ENCODE measurements at regions not wholly inside any gene's neighbourhood (a gene's known extent, or its start where the extent isn't known, plus 50 kb on each side); places are given as distances from the start of the nearest gene placed in this dataset.
A peak's percentile ranks its signal among the peaks of the same experiment; 100 is the strongest.

DNA sequence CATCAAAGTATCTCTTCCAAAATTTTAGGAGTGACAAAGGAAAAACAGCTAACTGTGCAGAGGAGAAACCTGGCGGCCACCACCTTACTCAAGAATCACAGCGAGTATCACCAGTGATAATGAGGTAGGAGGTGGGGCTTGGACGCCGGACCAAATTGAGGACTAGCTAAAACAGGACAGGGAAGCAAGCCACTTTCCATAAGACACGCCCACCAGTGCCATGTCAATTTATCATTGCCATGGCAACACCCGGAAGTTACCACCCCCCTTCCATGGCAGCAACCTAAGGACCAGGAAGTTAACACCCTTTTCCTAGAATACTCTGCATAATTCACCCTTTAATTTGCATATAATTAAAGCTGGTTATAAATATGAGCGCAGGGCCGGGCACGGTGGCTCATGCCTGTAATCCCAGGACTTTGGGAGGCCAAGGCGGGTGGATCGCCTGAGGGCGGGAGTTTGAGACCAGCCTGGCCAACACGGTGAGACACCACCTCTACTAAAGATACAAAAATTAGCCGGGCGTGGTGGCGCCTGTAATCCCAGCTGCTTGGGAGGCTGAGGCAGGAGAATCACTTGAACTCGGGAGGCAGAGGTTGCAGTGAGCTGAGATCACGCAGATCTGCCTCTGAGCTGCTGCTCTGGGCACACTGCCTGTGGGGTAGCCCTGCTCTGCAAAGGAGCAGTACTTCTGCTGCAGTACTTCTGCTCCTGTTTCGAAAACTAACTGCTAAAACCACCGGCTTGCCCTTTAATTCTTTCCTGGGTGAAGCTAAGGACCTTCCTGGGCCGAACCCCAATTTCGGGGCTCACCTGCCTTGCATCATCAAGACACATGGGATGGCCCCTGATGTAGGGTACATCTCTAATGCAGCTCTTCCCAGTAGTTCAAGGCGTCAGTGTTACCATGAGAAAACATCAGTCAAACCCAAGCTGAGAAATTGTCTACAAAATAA is 116.7 kb downstream of the HMX1 start:
- DNase-seq (ENCODE audit: low spot score) = no peak

DNA sequence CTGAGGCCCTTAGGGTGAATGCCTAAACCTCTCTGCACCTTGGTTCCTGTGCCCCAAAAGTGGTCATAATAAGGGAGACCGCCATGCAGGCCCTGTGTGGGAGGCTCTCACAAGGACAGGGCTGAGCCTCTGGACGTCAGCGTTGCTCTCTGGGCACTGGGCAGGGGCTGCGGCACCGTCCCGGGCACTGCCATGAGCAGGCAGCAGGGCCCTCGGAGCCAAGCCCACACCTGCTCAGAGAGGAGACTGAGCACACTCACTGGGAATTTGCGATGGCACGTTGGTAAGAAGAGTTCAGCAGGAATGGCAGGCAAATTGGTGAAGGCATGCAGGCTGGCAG is 123.4 kb downstream of the HMX1 start:
- no peak for DNase-seq (ENCODE audit: low spot score)

DNA sequence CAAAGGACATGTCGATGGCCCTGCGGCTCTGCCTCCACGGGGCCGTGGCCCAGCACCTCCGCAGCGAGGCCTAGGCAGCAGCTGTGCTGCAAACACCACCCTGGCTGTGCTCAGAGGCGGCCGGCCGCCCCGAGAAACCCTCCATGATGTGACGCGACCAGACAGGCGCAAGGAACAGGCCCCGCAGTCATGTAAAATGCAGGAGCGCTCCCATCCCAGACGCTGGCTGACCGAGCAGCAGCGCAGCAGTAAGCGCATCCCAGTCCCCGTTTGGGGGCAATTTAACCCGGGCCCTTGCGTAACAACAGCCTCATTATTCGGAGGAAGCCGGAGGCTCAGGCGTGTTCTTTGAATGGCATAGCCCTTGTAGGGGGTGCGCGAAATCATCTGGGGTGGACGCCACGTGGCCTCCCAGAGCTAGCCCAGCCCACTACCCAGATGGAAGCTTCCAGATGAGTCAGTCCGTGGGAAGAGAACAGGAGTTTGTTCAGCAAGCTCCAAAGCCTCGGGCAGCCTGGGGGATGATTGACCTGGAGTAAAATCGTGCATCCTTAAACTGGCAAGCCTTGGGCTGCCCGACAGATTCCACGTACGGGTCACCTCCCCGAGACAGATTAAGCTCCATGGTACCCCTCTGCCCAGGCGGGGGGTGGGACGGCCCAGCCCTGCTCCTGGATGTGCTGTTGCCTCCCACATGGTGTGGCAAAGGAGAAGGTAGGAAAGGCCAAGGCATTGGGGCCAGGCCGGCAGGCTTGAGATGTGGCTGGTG is 124.0 kb downstream of the HMX1 start:
- DNase-seq (ENCODE audit: low spot score) = no peak

DNA sequence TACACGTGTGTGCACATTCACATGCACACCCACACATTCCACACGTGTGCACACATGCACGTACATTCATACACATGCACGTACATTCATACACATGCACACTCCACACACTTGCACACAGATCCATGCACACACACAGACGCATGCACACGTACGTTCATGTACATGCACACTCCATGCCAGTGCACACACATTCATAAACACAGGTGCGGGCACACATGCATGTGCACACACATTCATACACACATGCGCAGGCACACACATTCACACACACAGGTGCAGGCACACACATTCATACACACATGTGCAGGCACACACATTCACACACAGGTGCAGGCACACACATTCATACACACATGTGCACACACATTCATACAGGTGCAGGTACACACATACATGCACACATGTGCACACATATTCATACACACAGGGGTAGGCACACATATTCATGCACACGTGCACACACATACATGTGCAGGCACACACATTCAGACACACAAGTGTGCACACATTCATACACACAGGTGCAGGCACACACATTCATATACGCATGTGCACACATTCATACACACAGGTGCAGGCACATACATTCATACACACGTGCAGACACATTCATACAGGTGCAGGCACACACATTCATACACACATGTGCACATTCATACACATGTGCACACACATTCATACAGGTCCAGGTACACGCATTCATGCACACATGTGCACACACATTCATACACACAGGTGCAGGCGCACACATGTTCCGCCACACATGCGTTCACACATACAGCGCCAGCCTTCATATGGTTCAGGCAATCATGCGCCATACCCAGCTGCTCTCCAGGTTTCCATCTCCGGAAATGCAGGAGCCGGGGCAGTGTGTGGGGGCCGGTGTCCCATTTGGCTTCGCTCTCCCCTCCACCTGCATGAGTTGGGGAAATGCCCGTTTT is 124.8 kb downstream of the HMX1 start:
- no peak for DNase-seq (ENCODE audit: low spot score)

DNA sequence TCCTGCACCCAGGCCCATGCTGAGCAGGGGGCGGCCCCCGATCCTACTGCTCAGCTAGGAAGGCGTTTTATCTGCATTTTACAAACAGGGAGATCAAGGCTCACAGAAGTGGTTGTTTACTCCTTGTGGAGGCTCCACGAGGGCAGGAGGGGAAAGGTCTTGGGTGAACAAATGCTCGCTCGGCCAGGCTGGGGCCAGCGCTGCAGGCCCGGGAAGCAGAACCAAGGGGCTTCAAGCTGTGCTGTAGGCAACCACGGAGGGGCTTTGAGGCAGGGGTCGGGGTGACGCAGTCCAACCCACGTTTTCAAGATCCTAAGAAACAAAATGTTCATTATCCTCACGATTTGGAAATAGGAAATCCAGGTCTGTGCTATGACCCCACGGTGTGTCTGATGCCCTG is 125.8 kb downstream of the HMX1 start:
- peak; percentile 34 for DNase-seq (ENCODE audit: low spot score)

DNA sequence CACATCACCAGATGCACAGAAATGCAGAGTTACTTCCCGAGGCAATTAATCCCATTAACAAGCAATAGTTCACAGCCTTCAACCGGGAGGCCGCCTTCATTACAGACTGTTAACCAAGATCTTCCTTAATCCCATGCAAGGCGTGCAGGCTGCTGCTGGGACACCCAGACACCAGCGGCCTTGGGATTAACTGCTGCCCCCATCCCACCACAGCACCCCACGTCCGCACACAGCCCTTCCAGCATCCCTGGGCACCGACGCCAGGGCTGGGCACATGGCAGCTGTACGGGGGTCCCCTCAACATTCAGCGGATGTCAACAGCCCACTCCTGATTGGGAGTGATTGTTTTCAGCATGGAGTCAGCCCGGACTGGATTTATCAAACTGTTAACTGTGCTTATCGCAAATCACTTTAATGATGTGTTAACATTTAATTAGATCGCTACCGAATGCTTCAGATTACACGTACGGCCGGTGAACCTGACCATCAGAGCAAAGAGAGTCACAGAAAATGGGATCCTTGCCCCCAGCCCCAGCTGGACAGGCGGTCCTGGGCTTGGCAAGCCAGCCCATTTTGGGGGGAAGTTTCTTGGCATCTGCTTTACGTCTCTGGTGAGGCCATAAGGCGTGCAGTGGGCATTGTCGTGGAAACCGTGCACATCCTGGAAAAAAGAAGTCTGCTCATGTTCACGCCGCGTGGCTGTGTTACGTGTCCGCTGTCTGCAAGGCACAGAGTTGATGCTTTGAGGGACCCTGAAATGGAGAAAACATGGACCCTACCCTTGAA is 126.4 kb downstream of the HMX1 start:
- DNase-seq (ENCODE audit: low spot score) = peak; percentile 49

DNA sequence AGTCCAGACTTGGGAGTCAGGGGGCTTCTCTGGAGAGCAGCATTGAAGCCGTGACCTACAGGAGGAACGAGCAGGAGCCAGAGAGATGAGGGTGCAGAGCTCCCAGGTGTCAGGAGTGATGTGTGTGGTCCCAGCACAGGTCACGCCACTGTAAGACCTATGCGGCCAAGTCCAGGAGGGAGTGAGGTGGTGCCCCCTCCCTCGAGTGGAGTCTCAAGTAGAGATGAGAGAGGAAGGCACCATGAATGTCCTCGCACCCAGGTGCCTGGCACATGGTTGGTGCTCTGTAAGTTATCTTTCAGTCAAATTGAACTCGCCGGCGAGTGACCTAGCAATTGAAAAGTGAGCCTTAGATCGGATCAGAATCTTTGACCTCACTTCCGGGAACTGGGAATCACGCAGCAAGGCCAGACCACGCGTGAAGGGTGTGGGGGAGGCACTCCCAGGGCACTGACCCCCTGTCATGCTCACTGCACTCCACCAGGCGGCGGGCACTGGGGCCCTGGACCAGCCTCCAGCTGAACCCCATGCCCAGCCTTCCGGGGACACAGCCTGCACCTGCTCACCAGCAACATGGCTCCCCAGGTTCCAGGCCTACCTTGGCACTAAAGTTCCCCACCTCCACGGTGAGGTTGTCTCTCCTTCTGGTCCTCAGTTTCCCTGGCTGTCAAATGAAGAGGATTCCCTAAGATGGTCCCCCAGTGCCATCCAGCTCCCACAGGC is 127.4 kb downstream of the HMX1 start:
- peak; percentile 43 for DNase-seq (ENCODE audit: low spot score)

DNA sequence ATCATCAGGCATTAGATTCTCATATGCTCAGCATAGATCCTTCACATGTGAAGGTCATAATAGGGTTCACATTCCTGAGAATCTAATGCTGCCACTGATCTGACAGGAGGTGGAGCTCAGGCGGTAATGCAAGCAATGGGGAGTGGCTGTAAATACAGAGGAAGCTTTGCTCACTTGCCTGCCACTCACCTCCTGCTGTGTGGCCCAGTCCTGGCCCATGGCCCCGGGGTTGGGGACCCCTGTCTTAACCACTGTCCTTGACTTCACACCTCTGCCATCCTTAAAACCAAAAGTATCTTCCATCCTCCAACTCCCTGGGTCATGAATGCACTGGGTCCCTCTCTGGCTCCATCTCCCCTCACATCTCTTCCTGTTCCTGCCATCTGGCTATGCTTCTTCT is 129.1 kb downstream of the HMX1 start:
- DNase-seq (ENCODE audit: low spot score) = no peak

DNA sequence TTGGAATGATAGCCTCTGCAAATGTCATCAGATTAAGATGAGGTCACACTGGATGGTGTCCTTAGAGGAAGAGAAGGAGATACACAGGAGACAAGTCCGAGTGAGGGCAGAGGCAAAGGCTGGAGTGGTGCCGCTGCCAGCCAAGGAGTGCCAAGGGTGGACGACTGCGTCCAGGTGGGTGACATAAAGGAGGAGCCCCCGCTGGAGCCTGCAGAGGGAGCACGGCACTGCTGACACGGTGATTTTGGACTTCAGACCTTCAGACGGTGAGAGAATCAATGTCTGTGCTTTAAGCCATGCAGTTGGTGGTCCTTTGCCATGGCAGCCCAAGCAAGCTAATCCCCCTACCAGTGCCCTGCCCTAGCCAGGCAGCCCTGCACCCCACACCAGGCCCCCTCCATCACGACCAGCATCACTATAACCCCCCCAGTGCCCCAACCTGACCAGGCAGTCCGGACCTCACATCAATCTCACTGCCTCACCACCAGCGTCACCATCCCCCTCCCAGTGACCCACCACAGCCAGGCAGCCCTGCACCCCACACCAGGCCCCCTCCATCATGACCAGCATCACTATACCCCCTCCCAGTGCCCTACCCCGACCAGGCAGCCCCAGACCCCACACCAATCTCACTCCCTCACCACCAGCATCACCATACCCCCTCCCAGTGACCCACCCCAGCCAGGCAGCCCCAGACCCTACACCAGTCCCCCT is 130.0 kb downstream of the HMX1 start:
- DNase-seq (ENCODE audit: low spot score) = no peak

DNA sequence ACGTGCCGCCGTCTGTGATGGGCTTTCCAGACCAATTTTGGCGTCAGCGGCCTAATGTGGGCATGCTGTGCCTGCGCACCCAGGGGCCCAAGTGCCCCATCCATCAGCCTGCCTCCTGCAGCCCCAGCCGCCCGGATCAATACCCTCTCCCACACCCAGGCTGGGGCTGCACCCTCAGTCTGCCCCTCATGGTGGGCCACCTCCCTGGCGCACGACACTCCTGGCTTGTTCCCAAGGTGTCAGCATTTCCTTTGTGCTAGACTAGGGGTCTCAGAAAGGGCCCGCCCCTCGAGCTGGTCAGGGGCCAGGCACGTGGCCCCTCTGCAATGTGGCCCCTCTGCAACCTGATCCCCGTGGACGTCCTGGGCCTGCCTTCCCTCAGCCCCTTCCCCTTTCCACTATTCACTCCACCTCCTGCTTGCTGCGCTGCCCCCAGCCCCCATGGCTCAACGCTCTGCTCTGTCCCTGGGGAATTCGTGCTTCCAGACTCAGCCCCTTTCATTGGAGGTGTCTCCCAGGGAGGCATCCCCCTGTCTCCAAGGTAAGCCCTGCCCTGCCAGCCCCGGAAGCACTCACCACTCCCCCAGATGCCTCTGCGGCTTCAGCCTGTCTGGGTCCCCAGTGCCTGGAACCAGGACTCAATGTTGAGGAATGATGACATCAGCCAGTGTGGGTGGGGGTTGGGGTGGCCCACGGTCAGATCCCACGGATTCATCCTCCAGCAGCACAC is 130.8 kb downstream of the HMX1 start:
- DNase-seq (ENCODE audit: low spot score) = peak; percentile 42

DNA sequence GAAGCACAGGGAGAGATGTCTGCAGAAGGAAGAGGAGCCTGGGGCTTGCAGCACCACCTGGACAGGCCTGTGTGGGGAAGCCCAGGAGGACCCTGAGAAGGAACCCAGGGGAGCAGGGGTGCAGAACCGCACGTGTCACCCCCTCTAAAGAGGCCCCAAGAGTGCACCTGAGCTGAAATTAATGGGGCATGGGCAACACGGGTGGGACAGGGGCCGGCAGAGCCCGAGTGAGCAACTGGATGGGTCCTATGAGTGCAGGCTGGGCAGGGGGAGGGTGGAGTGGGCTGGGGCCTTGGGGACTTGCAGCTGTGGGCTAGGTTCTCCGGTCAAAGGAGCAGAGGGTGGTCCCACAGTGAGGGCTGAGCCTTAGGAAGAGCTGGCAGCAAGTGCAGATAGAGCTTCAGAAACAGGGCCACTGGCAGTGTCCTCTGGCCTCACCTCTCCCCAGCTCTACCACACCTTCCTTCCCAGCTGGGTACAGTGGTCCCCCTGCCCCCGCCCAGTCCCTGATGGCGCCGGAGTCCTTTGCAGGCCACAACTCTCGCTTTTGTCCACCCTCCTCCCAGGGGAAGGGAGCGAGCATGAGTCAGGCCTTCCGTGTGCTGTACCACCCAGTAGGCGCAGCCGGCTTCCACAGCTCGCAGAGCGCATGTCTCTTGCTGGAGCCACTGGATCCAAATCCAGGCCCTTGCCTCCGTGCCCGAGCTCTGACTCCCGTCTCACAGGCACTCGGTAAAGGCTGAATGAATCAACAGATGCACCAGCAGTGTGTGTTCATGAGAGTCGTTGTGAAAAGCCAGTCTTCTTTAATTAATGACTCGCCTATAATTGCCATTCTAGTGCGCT is 131.6 kb downstream of the HMX1 start:
- DNase-seq (ENCODE audit: low spot score) = peak; percentile 46

DNA sequence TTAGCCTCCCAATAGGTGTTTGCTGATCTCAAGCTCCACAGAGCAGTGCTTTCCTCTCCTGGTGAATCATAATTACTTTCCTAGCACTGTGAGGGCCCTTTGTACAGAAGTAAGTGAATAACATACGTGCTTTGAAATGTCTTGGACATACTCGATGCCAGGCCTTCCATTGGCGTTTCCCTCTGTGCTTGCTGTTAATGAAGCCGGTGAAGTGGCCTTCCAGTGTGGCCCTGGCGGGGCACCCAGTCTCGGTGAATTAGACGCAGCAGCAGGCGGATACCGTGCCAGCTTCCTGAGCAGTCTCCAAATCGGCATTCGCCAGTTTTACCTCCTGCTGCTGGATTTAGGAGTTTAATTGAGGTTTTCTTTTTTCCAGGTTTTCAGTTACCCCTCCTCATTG is 132.3 kb downstream of the HMX1 start:
- DNase-seq (ENCODE audit: low spot score) = peak; percentile 32

DNA sequence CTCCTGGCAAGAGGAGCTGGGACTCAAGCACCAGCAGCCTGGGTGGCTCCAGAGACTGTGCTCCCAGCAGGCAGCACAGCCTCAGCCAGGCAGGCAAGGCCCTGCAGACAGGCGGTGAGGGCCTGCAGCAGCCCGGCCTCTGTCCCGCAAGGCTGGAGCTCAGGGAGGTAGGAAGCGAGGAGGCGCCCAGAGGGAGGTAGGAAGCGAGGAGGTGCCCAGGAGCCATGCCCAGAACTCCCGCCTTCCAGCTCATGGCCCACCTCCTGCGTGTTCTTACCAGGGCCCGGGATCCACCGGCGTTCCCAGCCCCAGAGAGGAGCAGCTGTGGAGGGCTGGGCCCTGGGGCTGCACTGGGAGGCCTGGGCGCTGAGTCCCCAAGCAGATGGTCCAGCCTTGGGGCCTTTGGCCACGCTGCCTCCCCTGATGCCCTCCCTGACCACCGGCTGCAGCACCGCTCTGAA is 133.1 kb downstream of the HMX1 start:
- peak; percentile 43 for DNase-seq (ENCODE audit: low spot score)

DNA sequence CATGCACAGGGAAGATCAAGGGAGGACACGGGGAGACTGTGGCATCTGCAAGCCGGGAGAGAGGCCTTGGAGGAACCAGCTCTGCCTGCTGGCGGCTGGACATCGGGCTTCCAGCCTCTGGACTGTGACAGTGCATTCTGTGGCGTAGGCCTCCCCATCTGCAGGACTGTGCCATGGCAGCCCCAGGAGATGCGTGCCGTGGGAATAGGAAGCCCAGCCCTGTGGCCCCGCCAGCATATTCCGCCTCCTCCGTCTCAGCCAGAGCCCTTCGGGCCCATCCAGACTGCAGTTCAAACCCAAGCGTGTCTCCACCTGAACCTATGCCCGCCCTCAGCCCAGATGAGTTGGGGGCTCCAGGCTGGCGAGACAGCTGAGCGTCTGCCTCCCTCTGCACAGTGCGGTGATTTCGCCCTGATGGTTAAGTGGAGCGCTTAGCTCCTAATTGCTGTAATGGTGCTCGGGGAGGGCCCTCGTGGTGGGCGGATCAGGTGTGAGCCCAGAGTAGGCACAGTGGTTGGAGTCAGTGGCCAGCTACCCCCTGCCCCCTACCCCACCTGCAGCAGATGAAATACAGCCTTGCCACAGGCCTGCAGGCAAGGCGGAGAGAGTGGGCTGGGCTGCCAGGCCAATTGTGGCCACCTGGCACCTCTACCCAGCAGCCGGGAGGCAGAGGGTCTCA is 133.9 kb downstream of the HMX1 start:
- DNase-seq (ENCODE audit: low spot score) = no peak

DNA sequence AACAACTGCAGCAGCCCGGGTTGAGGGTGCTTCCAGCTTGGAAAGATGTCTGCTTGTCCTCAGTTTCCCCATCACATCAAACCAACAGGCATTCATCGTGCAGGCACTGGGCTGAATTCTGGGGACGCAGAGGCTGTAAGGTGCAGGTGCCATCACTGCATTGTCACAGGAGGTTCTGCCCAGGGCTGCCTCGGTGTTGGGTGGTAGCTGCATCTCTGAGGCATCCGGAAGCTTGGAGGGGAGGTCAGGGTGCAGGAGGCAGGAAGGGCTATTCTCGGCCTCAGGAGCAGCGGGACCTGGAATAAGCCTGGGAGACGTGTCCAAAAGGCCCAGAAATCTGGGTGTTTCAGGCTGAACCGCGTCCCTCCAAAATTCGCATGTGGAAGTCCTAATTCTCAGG is 134.6 kb downstream of the HMX1 start:
- DNase-seq (ENCODE audit: low spot score) = no peak

DNA sequence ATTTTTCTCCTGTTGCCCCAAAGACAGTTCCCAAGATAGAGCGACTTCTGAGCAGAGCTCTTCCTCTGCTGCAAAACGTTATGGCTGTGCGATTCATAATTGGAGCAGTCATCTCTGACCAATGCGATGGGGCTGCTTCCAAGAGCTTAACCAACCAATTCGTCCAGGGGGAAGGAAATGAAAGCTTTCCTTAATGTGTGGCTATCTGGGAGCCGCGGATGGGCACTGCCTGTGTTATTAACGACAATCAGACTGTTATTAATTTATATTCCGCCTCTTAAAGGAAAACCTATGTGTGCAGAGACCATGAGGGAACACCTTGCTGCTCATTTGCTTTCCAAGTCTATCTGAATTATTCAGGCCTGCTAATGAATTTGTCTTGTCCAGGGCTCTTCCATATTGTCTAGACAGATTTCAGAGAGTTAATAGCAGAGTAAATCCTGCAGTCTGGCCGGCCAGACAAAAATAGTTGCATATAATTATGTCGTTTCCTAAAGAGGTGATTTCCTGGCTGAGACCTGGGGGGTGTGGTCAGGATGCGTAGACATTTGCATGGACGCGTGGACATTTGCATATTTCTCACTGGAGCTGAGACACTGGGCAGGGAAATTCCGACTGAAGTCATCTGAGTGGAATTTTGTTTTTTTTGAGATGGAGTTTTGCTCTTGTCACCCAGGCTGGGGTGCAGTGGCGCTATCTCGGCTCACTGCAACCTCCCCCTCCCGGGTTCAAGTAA is 135.4 kb downstream of the HMX1 start:
- DNase-seq (ENCODE audit: low spot score) = no peak

Measured in ecto neural progenitor cell (in vitro differentiated cells).